ENCODE measurements at regions not wholly inside any gene's neighbourhood (a gene's known extent, or its start where the extent isn't known, plus 50 kb on each side); places are given as distances from the start of the nearest gene placed in this dataset.

DNA sequence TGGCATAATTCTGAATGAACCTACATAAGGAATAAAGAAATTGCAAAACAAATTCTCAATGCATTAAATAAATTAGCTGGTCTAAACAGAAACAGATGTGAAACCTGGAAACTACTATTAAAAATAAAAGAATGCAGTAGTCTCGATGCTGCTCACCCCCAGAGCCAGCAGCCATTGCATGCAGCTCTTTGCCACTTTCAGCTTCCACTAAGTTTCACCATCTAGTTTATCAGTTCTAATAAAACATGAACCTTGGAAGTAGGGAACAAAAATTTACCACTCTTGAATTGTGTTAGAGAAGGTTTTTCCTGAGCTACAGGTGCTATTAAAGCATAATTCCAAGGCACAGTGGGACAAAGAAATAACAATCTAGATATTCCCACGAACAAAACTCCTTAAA is 239.4 kb upstream of the HSFY2 start:
- TF ChIP-seq POLR2A (IDR thresholded peaks at IDR 0.05): no peak
- TF ChIP-seq, protein P1, sequence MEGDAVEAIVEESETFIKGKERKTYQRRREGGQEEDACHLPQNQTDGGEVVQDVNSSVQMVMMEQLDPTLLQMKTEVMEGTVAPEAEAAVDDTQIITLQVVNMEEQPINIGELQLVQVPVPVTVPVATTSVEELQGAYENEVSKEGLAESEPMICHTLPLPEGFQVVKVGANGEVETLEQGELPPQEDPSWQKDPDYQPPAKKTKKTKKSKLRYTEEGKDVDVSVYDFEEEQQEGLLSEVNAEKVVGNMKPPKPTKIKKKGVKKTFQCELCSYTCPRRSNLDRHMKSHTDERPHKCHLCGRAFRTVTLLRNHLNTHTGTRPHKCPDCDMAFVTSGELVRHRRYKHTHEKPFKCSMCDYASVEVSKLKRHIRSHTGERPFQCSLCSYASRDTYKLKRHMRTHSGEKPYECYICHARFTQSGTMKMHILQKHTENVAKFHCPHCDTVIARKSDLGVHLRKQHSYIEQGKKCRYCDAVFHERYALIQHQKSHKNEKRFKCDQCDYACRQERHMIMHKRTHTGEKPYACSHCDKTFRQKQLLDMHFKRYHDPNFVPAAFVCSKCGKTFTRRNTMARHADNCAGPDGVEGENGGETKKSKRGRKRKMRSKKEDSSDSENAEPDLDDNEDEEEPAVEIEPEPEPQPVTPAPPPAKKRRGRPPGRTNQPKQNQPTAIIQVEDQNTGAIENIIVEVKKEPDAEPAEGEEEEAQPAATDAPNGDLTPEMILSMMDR (IDR thresholded peaks at IDR 0.05): no peak
